Esophagus (tissue), 2 donors: ENCODE measurements at regions not wholly inside any gene's neighbourhood (a gene's known extent, or its start where the extent isn't known, plus 50 kb on each side); places are given as distances from the start of the nearest gene placed in this dataset.

ENCODE experiments used
- H3K27ac ChIP-seq, 2 donors: one replicate each; pipeline ENCODE4 v1.5.1; 2013; ENCODE audit warnings: low read depth in 2 of 2, mild to moderate bottlenecking in 2 of 2, inconsistent platforms in 1 of 2, low read length in 1 of 2, moderate library complexity in 1 of 2
- H3K27me3 ChIP-seq, 2 donors: one replicate each; pipeline ENCODE4 v1.6.1; 2013; ENCODE audit warnings: low read length in 2 of 2, control low read depth in 1 of 2, mild to moderate bottlenecking in 1 of 2; ENCODE audit not compliant: insufficient read depth in 2 of 2, control insufficient read depth in 1 of 2
- H3K36me3 ChIP-seq, 2 donors: one replicate each; pipeline ENCODE4 v1.6.1; 2013; ENCODE audit warnings: low read length in 1 of 2; ENCODE audit not compliant: control insufficient read depth in 2 of 2, insufficient read depth in 2 of 2
- H3K4me1 ChIP-seq, 2 donors: one replicate each; pipeline ENCODE4 v1.6.1; 2013; ENCODE audit warnings: low read length in 1 of 2; ENCODE audit not compliant: control insufficient read depth in 2 of 2, insufficient read depth in 2 of 2
- H3K4me3 ChIP-seq, 2 donors: one replicate each; pipeline ENCODE4 v1.5.1; 2013; ENCODE audit warnings: low read length in 2 of 2, mild to moderate bottlenecking in 2 of 2, low read depth in 1 of 2, moderate library complexity in 1 of 2
- H3K9me3 ChIP-seq, 2 donors: one replicate each; pipeline ENCODE4 v1.6.1; 2013; ENCODE audit warnings: mild to moderate bottlenecking in 2 of 2, low read depth in 1 of 2, low read length in 1 of 2, moderate library complexity in 1 of 2; ENCODE audit not compliant: control insufficient read depth in 2 of 2, insufficient read depth in 1 of 2
- WGBS, 2 donors: extraction: QIAGEN DNeasy Blood & Tissue Kit; methylation state at CpG; one replicate each; pipeline ENCODE4 v1.1.7; 2013; 5-methylcytosine and 5-hydroxymethylcytosine counted together
- donor health status: healthy with polysubstance abuse.
- donor health status: Bipolar disorder and iron deficiency.

DNA sequence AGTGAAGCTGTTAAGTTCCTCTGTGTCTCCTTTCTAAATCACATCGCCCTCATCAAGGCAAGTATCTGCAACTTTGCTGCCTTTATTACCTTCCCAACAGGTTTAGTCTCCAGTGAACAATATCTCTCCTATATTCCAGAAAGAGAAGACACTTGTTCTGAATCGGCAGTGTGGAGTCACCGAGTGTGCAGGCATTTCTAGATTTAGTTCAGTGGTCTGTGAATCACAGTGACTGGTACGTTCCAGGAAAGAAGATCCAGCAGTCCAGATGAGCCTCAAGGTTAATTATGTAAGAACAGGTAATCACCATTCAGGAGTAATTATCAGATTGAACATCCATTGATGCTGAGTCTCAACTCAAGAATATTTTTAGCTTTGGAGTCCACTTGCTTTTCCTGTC is 497.0 kb downstream of the FOXO1 start:
- Histone ChIP-seq H3K27me3 (no peaks in the 10 kb centered on the region), H3K4me1 (peaks cover 0 to 5% of the 10 kb centered on the region in 2 donors), H3K4me3 (no peak overlapping the region), H3K36me3 (no peaks in the 10 kb centered on the region), H3K27ac (no peak overlapping the region), H3K9me3 (no peaks in the 10 kb centered on the region)
- 92% methylated on average over 4 of the region's 4 CpGs for WGBS, 2 donors

DNA sequence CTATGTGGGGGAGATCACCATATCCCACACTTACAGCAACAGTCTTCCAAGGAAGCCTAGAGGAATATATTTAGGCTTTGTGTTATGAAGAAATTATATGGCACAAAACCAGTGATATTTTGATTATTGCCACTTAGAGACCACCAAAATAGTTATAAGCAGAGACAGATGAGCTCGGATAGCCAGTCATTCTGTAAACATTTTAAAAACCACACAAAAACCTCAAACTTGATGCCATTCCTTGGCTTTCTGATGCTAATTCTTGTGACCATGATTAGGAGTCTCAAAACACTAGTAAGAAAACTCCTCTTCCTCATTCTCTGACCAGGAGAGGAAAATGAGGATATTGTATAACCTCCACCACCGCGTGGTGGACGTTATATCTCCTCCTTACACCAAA is 496.4 kb downstream of the FOXO1 start:
- no peaks in the 10 kb centered on the region for H3K9me3 ChIP-seq
- H3K27me3 ChIP-seq, result no peaks in the 10 kb centered on the region
- H3K4me1 ChIP-seq, result peaks cover 0 to 5% of the 10 kb centered on the region in 2 donors
- 86 to 91% methylated on average over 4 of the region's 4 CpGs for WGBS, 2 donors
- no peak overlapping the region for H3K4me3 ChIP-seq
- H3K27ac ChIP-seq, result no peak overlapping the region
- H3K36me3 ChIP-seq, result no peaks in the 10 kb centered on the region

DNA sequence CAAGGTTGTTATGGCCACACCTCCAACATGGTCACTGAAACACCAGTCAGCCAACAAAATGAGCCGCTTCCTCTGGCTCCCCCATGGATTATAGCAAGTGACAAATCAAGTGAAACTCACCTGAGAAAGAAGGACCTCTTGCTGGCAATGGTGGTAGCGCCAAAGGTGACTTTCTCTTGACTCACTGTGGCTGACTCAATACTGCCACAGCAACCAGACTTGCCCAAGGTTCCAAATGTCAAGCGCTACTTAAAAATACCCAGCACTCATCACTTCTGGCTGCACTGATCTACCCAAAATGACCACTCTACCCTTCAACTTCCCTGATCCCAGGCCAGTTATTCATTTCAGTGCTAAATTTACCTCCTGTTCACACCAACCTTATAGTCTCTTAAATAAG is 495.5 kb downstream of the FOXO1 start:
- no peaks in the 10 kb centered on the region for H3K36me3 ChIP-seq
- peaks cover 0 to 5% of the 10 kb centered on the region in 2 donors for H3K4me1 ChIP-seq
- H3K4me3 ChIP-seq, result no peak overlapping the region
- no peaks in the 10 kb centered on the region for H3K9me3 ChIP-seq
- H3K27ac ChIP-seq, result no peak overlapping the region
- H3K27me3 ChIP-seq, result no peaks in the 10 kb centered on the region
- 77 to 86% methylated on average over 3 of the region's 3 CpGs for WGBS, 2 donors

DNA sequence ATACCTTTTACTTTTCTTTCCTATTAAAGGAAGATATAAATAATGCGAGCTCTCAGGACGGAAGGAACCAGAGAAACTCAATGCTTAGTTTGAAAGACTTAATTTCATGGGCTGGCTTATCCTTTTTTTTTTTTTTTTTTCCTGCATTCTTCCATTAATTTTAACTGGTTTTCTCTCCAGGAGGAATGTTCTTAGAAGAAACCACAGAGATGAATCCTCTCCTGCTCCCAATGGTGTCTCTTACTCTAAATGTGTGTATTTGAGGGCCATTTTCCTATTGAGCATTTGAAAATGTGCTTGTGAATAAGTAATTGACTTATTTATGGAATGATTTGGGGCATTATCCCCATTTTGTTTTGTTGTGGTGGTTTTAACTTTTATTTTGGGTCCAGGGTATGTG is 494.9 kb downstream of the FOXO1 start:
- 96 to 97% methylated on average over 2 of the region's 2 CpGs for WGBS, 2 donors
- no peaks in the 10 kb centered on the region for H3K36me3 ChIP-seq
- peaks cover 0 to 5% of the 10 kb centered on the region in 2 donors for H3K4me1 ChIP-seq
- H3K4me3 ChIP-seq, result no peak overlapping the region
- no peaks in the 10 kb centered on the region for H3K9me3 ChIP-seq
- H3K27ac ChIP-seq, result no peak overlapping the region
- no peaks in the 10 kb centered on the region for H3K27me3 ChIP-seq

DNA sequence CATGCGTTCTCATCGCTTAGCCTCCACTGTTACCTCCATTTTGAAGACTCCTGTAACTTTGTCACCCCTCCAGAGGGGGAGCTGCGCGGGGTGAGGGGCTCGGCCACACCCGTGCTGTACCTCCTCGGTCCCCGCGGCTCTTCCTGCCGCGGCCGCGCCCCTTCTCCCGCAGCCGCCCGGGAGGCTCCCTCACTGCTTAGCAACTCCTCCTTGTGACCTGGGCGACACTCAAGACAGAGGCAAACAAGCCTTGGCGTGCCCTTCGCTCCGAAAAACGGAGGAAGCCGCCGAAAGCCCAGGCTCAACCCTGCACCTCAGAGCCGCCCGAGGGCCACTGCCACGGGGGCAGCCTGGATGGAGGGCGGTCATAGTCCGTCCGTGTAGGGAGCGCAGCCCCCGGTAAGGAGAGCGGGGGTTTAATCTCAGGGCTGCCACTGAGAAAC is 494.3 kb downstream of the FOXO1 start:
- Histone ChIP-seq H3K36me3 (no peaks in the 10 kb centered on the region), H3K4me1 (peaks cover 0 to 5% of the 10 kb centered on the region in 2 donors), H3K9me3 (no peaks in the 10 kb centered on the region), H3K27me3 (no peaks in the 10 kb centered on the region), H3K27ac (no peak overlapping the region), H3K4me3 (no peak overlapping the region)
- 24 to 31% methylated on average over 32 of the region's 32 CpGs for WGBS, 2 donors

DNA sequence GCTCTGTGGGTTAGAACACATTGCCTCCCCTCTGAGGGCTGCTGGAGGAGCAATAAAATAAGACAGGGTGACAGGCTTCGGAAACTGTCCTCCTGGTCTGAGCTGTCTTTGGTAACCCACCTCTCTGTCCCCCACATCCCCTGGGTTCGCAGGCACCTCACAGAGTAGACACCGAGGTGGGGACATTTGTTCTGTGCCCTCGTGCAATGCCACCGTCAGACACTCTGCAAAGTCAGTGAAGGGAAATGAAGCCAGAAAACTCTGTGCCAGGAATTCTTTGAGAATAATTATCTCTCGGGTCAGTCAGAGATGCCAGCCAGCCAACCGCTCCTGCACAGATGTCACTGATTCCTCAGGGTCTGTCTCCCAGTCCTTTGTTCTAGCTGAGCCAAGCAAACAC is 493.6 kb downstream of the FOXO1 start:
- H3K27me3 ChIP-seq, result no peaks in the 10 kb centered on the region
- H3K27ac ChIP-seq, result no peak overlapping the region
- H3K36me3 ChIP-seq, result no peaks in the 10 kb centered on the region
- peaks cover 0 to 5% of the 10 kb centered on the region in 2 donors for H3K4me1 ChIP-seq
- WGBS, 2 donors, result 63 to 77% methylated on average over 7 of the region's 7 CpGs
- H3K9me3 ChIP-seq, result no peaks in the 10 kb centered on the region
- no peak overlapping the region for H3K4me3 ChIP-seq

DNA sequence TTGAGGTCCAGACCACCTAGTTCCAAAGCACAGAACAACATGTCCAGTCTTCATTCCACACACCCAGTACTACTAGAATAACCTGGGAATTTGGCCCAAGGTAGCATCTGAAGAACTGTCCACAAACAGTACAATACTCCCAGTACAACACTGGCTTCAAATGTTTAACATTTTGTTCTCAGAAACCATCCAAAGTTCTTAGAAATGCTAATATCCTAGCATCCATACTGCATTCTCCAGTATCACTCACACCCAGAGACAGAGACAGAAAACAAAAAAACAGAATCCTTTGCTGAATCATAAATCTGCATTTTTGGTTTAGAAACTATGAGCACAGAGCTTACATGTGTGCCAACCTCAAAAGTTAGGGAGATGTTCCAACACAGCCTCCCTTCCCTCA is 490.8 kb downstream of the FOXO1 start:
- Histone ChIP-seq H3K27me3 (no peaks in the 10 kb centered on the region), H3K4me1 (peaks cover 0 to 5% of the 10 kb centered on the region in 2 donors)

DNA sequence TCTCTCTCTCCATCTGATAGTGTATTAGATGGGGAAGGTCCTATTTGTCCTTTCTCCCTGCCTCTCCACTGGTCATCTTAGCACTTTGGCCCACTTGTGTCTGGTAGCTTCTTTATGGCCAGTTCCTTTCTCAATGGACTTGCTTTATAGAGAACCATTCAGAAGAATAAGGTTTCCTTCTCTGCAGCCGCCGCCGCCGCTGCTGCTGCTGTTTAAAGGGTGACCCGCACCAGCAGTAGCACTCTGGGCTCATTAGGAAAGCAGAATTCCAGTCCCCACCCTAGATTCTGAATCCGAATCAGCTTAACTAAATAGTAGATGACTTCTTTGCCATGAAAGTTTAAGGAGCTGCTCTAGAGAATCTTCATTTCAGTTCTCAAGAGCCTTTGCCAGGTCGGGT is 490.2 kb downstream of the FOXO1 start:
- Histone ChIP-seq H3K27ac (no peak overlapping the region), H3K4me3 (no peak overlapping the region), H3K27me3 (no peaks in the 10 kb centered on the region), H3K9me3 (no peaks in the 10 kb centered on the region), H3K4me1 (peaks cover 0 to 5% of the 10 kb centered on the region in 2 donors), H3K36me3 (no peaks in the 10 kb centered on the region)
- WGBS, 2 donors, result 97 to 98% methylated on average over 7 of the region's 7 CpGs

More for the DNA sequence above, 490.8 kb downstream of the FOXO1 start:
- no peak overlapping the region for H3K4me3 ChIP-seq
- no peak overlapping the region for H3K27ac ChIP-seq
- no peaks in the 10 kb centered on the region for H3K36me3 ChIP-seq
- H3K9me3 ChIP-seq, result no peaks in the 10 kb centered on the region

DNA sequence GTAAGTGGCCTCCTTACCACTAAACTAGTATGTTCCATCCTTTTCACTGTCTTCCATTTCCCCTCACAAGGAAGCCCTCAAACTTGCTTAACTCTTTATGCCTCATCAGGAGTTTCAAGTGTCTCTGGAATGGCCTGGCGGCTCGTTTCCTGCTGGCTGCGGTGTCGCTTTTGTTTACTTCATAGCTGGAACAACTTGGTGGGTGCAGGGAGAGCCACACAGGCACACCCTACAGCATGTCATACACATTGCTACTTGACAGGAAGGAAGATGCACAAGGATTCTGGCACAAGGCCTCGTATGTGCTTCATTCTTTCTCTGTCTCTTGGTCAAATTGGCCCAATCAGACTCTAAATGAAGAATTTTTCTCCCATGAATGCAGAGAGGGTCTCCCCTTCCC is 488.3 kb downstream of the FOXO1 start:
- Histone ChIP-seq H3K9me3 (no peaks in the 10 kb centered on the region), H3K4me1 (no peaks in the 10 kb centered on the region), H3K4me3 (no peak overlapping the region), H3K27me3 (no peaks in the 10 kb centered on the region), H3K27ac (no peak overlapping the region), H3K36me3 (no peaks in the 10 kb centered on the region)
- 77 to 78% methylated on average over 5 of the region's 5 CpGs for WGBS, 2 donors

DNA sequence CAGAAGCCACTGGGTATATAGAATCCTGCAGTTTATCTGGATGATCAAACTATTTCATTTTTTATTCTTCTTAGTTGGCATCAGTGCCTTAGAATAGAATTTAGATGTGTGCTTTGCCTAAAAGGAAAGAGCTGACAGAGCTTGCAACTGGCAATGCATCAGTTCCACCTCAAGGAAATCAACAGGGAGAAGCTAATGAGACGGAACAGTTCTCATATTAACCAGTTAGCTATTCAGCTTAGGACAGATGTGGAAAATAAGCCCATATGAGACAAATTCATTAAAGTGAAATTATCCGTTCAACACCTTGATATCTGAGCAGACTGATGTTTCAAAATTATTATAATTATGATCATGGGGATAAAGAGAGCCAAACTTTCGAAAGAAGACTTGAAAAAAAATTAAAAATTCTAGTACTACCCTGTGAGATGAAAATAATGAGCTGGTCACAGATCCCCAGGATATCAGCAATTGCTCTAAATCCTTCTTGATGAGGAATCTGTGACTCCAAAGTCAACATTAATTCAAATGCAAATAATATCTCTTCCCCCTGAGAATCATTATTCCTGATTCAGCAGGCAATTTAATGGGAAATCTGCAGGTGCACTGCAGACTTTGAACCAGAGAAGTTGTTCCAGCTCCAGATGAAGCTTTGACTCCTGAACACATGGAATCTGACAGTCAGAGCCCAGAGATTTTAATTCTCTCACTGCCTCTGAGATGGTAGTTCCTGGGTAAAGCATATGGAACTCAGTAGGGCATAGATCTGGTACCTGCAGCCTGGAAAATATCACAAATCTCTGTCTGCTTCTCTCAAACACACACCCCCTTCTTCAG is 486.8 kb downstream of the FOXO1 start:
- H3K27me3 ChIP-seq, result no peaks in the 10 kb centered on the region
- H3K4me1 ChIP-seq, result no peaks in the 10 kb centered on the region
- no peaks in the 10 kb centered on the region for H3K36me3 ChIP-seq
- H3K9me3 ChIP-seq, result no peaks in the 10 kb centered on the region
- no peak overlapping the region for H3K27ac ChIP-seq
- 68 to 81% methylated on average over 3 of the region's 3 CpGs for WGBS, 2 donors
- H3K4me3 ChIP-seq, result no peak overlapping the region
